Renal cortex interstitium (tissue), 11 donors: ENCODE measurements at regions not wholly inside any gene's neighbourhood (a gene's known extent, or its start where the extent isn't known, plus 50 kb on each side); places are given as distances from the start of the nearest gene placed in this dataset.
"Not testable (repeated sequence)": the region's sequence is repeated elsewhere in the genome, so short reads cannot be mapped to it uniquely, and the experiment has no call there.

Experiments used
- DNase-seq, 11 donors: peaks; one replicate each; pipeline ENCODE4 v3.0.0-alpha.2; 2013; ENCODE audit warnings: low read depth in 9 of 11, low spot score in 4 of 11; ENCODE audit errors: extremely low read depth in 1 of 11

DNA sequence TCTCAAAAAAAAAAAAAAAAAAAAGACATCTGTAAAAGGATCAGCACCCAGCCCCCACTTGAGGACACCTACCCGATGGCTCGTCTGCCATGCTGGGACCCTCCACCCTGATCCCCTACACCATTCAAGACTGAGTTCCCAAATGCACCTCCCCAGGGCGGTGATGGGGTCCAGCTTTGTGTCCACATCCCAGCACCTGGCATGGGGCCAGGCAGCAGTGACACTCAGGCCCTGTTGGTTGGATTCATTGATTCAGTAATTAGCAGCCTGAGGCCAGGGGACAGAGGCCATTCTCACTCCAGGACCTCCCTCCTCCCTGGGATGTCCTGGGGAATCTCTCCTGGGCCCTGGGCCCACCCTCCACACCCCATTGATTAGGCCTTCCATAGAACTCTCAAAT lies 88.8 kb upstream of the RUFY1 start:
- no peak for DNase-seq

DNA sequence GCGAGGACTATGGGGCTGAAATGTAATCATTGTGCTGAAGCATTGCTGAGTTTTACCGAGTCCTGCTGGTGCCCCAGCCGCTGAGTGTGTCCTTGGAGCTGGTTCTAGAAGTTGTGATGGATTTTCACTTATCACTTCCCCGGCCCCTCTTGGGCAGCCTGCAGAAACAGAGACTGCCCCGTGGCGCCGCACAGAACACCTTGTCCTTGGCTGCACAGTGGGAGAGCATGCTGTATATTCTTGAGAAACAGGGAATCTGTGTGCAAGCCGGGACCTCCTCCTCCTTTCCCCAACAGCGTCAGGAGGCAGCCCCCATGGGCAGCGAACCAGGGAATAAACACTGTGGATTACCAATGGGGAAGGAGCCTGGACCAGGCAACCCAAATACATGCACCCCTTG lies 90.6 kb upstream of the RUFY1 start:
- DNase-seq, result no peak

DNA sequence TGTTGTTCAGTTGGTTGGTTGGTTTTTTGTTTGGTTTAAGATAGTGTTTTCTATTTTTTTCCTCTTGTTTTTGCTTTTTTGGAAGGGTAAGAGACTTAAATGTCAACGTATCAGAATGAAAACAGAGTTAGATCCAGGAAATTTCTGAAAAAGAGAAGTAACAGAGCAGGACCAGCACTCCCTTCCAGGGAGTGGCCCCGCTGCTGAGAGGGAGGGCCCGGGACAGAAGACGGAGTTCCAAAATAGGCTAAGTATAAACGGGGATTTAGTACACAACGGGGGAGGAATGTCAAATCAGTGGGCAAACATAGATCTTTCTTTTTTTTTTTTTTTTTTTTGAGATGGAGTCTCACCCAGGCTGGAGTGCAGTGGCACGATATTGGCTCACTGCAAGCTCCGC lies 92.7 kb upstream of the RUFY1 start:
- no peak for DNase-seq

DNA sequence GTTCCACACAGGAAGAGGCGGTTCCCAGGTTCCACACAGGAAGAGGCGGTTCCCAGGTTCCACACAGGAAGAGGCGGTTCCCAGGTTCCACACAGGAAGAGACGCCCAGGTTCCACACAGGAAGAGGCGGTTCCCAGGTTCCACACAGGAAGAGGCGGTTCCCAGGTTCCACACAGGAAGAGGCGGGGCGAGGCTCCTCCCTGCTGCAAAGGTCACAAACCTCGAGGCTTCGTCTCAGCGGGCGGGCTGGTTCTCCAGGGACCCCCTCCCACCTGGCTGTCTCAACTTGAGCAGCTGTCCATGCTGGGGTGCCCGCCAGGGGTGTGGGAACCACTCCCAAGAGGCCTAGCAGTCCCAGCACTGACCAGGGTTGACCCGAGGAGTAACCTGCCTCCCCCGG lies 94.3 kb upstream of the RUFY1 start:
- not testable (repeated sequence) for DNase-seq

DNA sequence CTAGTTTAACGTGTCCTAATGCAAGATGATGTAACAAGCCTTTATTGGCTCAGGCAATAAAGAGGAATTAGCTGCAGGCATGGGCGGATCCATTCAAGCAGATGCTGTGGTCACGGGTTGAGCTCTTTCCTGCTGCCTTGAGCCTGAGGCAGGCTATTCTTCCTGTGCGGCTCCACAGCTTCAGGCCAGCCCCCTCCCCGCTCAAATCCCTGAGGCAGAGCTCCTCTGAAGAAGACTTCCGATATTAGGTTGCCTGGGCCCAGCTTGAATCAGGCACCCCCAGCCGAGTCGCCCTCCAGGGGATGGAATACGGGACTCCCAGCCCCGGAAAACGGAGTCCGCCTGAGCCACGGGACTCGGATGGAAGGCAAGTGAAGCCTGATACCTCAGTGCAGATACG lies 95.0 kb upstream of the RUFY1 start:
- DNase-seq, result no peak

DNA sequence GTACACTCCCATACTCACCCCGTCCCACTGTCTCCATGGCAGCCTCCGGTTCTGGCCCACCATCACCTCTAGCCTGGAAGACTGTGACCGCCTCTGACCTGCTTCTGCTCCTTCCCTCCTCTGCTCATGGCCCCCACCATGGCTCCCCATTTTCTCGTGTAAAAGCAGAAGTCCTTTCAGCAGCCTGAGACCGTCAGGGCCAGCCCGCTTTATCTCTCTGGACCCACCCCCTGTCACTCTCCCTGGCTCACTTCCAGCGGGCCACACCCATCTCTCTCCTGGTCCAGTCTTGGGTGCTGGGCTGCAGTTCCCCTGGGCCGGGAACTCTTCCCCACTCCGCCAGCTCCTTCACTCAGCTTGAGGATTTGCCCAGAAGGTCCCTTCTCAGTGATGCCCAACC lies 96.0 kb upstream of the RUFY1 start:
- DNase-seq, result no peak

DNA sequence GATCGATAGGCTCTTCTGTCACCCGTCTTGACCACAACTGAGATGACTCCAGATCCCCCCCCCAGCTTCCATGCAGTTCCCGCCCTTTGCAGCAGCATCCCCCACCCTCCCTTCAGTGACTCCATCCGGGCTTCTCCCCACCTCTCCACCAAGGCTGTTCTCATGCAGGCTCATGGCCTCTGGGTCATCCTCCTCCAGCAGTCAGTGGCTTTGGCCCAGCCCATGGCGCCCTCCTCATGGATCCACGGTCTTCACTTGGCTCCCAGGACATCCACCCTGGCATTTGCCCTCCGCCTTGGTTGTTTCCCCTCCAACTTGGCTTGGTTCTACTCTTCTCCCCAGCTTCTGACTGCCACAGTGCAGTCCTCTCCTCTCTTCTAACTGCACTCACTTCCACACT lies 96.7 kb upstream of the RUFY1 start:
- DNase-seq, result no peak

DNA sequence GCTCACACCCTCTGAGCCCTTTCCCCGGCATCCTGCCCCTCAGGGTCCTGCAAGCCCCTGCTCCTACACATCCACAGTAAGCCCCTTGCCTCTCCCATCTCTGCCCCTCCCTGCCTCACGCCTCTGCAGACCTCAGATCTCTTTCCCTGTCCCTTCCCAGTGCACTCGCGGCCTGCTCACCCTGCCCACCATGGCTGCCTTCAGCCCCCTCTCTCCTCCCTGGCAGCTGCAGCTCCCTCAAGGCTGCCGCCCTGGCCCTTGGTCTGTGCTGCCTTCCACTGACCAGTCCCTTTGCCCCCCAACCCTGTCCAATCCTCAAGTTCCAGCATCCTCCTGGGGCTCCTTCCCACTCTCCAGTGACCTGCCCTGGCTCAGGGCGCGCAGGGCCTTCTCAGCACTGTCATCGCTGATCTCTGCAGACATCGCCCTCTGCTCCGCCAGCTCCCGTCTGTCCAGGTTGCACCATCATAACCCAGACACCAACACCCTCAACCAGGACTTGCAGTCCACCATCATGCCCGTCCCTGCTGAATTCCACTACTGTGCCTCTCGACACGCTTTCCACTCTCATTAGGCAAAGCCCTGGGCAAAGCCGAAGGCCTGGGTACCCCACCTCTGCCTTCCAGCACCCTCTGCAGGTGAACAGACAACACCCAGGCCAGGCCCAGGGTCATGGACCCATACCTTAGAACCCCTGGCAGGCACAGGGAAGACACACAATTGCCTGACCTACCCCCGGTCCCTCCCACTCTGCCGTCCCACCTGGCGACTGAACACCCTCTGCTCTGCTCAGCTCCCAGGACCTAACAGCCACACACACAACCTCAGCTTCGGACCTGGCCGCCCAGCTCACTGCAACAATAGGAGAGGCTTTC lies 97.8 kb upstream of the RUFY1 start:
- DNase-seq, result no peak

DNA sequence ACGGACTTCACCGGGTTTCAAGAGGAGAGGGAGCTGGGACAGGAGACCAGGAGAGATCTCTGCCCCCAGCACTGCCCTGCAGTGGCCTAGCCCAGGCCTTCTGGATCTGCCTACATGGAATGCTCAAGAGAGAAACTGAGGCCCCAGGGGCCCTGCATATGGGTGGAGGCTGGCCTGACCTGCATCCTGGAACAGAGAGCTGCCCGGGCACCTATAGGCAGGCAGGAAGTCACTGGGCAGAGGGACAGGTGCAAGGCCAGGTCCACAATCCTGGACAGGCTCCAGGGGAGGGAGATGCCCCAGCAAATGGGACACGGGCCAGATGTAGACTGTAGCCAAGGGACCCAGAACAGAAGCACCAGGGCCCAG lies 98.5 kb upstream of the RUFY1 start:
- DNase-seq, result no peak

DNA sequence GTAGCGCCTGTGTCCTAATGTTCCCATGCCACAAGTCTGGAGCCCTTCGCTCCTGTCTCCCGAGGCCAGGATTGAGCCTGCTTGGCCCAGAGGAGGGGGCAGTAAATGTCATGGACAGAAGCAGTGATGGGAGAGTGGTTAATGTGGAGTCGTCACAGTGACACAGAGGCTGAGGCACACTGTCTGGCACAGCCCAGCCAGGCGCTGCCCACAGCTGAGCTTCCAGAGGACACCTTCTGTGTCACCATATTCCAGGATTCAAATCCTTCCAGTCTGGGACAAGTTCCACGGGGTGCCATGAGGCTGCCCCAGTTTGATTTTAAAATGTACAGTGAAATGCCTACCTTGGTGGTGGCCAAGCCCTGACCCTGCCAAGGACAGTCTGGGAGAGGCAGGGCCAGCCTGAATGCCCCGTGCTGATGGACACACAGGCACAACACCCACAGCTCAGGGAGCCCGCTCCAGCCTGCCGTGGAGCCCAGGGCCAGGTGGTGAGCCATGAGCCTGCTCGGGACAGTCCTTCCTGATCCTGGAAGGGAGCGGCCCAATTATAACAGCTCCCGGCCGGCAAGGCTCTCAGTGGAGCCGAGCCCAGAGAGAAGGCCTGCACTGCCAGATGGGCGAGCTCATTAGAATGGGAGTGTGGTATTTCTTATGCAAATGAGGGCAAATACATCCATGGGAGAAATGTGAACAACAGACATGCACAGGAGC lies 99.1 kb upstream of the RUFY1 start:
- no peak for DNase-seq

DNA sequence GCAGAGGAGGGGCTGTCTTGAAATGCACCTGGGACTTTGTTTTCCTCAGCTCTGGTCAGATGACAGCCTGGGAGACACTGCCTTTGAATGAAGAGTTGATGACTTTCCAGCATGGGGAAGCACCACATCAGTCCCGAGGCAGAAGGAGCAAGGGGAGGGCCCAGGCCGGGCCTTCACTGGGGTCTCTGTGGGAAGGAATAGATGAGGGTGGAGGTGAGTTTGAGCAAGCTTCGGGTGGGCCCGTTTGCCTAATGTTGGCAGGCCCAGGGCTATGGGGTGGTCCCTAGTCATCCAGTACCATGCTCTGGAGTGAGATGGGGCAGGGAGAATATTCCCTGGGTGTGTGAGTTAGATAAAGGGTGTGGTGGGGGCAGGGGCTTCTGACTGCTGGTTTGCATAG lies 100.4 kb upstream of the RUFY1 start:
- not testable (repeated sequence) for DNase-seq

DNA sequence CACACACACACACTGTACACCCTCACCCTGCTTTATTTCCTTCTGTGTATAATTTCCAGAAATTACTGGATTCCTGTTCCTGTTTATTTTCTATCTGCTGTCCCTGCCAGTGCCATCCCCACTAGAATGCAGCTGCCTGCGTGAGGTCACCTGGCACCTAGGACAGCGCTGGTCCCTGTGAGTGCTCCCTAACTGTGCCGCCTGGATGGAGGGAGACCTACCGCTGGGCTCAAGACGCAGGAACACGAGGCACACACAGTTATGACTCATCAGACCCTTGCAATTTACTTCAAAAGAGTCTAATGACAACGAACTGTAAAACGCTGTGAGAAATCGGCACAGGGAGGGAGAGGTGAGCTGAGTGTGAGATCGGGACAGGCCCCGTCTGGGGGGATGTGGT lies 102.1 kb upstream of the RUFY1 start:
- DNase-seq, result not testable (repeated sequence)

DNA sequence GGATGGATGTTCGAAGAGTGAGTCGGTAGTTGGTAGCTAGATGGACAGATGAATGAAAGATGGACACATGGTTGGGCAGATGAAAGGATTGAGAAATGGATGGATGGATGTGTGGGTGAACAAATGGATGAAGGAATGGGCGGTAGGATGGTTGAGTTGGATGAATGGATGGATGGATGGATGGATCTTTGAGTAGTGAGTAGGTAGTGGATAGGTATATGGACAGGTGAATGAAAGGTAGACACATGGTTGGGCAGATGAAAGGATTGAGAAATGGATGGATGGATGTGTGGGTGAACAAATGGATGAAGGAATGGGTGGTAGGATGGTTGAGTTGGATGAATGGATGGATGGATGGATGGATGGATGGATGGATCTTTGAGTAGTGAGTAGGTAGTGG lies 97.0 kb upstream of the ADAMTS2 start:
- not testable (repeated sequence) for DNase-seq

DNA sequence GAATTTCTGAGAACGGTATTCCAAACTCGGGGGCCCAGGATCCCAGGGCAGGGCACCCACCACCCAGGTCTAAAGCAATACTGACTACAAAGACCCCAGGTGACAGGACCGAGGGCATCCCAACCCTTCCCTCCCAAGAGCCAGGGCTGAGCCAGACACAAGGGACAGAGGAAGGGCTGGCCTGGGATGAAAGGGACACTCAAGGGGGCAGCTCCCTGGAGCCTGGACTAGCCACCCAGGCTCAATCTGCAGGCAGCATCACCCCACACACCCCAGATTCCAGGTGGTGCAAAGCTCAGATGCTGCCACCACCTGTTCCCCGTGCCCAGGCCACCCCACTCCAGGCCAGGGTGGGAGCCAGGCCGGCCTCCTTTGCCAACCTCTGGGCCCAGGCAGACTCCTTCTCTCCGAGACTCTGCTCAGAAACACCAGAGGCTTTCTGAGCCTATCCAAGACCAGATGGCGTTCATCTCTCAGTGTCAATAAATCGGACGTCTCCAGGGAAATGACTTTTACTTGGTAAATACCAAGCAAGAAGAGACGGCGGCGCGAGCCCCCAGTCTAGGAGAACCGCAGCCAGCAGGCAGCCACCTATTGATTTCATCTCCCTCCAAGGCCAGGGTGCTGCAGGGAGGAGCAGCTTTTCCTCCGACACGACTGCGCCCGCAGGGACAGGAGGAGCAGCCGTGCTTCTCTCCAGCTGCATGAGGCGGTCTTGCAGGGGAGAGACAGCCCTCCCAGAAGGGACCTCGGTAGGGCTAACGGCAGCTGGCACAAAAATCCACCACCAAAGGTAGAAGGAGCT lies 94.1 kb upstream of the ADAMTS2 start:
- no peak for DNase-seq

DNA sequence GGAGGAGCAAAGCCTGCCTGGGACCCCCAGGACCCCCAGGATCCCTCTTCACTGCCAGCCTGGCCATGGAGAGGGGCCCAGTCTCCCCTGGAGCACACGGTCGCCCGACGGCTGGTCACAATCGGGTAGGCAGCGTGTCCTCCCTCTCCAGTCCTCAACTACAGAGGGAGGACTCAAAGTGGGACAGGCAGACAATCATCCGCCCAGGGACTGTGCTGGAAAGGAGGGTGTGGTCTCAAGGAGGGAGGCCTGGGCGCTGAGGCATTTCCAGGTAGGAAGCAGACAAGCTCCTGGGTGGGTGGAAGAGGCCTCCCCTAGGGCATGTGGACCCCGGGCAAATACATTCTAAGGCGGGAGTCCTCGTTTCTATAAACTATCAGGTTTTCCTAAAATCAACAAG lies 93.2 kb upstream of the ADAMTS2 start:
- DNase-seq, result no peak

DNA sequence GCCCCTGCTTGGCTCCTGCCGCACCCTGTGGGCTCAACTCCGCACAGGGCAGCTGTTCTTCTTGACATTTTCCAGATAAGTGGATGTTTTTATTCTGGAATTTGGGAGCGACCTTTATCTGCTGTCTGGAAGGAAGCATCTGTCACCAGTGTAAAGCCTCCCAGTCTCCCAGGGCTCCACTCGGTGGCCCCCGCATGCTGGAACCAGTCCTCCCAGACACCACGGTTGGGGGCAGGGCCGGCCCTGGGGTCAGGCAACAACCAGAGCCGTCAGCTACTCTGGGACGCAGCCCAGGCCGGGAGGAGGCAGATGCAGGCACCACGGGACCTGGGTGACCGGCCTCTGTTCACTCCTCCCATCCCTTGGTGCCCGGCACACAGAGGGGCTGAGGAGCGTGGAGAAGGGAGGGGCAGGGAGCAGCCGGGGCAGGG lies 92.8 kb upstream of the ADAMTS2 start:
- no peak for DNase-seq

DNA sequence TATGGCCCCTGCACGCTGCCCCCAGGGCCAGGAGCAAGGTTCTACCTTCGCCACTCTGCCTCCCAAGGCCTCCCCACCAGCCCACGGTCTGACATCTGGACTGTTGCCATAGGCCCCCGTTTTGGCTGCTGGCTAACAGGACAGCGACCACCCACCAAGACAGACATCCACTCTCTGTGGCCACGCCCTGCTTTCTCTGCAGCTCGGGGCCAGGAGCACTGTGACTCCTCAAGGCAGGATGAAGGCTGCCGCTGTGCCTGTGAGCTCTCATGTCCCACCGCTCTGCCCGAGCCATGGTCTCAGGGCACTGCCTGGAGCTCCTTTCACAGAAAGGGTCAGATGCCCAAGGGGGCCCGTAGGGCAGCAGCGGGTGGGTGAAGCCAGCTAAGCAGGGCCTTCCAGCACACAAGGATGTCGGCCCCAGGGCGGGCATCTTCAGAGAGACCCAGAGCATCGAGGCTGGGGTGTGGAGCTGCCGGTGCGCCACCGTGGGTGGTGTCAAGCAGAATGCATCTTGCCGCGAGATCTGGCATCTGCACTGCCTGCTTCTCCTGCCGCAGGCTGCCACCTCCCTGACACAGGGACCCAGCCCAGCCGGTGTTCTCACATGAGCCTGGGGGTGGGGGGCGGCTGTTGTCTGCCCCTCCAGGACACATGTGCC lies 92.2 kb upstream of the ADAMTS2 start:
- no peak for DNase-seq

DNA sequence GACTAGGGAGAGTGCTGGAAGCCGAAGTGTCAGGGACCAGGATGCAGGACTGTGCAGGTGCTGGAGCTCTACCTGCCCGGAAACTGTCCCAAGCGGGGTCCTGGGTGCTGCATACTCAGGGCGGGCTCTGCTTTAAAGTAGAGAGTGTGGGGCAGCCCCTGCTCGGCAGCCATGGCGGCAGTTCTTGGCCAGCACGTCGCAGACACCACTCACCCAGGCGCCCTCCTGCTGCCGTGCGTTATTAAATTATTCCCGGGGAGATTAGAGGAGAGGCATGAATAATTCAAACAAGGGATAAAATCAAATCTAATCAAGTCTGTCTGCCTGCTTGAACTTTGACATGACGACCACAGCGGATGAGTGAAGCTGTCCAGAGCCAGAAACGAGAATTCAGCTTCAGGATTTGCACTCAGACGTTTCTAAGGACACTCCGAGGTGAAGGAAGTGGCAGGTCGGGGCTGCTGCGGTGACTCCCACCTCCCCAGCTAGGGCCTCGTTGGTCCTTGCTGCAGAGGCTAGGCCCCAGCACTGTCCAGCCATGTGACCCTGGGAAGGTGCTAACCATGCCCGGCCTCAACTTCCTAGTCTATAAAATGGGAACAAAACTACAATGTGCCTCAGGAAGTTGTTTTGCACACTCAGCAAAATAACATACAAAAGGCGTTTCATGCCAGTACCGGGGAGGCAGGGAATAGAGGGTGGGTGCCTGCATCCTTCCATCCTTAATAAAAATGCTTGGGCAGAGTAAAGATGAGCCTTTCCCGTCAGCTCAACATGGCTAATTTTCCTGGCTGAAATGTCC lies 91.3 kb upstream of the ADAMTS2 start:
- no peak for DNase-seq
